ENCODE measurements at regions not wholly inside any gene's neighbourhood (a gene's known extent, or its start where the extent isn't known, plus 50 kb on each side); places are given as distances from the start of the nearest gene placed in this dataset.

DNA sequence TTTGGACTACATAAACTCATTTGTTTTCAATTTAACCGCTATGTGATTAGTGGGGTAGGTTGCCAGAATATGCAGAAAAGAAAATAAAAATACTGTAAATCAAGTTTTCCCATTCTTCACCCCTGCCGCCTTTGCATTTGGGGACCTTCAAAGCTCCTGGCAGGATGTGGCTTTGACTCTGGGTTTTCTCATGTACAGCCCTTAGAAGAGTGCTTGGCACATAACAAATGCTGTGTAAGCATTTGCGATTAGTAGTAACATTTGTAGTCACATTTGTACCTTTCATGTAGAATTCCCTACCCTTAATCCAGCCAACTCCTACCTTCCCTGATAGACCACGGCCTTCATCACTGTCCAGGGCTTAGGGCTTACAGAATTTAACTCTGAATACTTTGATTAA, 262.6 kb downstream of the MREG start:
- ChIA-PET CTCF (interaction anchor here (0.8 kb wide), 1 partner anchor 32 kb away, joined by 3 read pairs; no protein-coding TSS in a partner anchor), POLR2A (no interaction called here)
- H3K36me3 Mint-ChIP-seq (ENCODE audit: low read depth): no peaks in the 10 kb centered on the region

DNA sequence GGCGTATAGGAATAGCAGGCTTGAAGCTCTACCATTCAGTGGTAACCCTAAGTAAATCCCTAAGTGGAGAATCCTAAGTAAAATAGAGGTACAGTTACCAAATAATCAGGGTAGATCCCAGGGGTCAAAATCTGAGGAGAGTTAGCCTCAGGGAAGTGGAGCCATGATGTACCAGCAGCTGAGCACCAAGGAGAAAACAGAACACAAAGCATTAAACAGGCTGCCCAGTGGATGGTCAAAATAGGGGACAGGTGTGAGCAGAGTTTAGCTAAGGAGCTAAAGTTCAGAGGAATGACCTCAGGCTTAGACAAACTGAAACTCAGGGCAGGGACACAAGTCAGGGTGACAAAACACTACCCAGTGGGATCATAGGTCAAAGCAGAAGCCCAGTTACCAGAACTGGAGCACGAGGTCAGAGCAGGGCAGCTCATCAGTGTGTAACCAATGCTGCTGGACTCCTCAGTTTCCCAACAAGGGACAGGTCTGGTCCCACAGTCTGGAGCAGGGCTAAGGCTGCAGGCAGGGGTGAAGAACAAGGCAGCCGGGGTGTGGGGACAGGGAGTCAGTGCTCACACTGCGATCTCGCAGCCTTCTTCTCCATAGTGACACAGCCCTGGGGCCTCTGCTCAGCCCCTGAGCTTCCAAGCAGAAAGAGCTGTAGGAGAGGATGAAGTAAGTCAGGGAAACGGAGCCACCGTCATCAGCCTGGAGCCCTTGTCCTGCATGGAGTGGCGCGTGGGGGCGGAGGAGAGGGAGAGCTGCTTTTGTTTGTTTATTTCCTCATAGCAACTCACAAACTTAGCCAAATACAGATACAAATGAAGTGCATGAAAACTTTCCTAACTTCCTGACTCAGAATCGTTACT, 264.0 kb downstream of the MREG start:
- Mint-ChIP-seq H3K27me3 (peaks cover 3% of the 10 kb centered on the region), H3K4me3 (no peak overlapping the region), H3K36me3 (ENCODE audit: low read depth) (no peaks in the 10 kb centered on the region), H3K27ac (no peak overlapping the region), H3K4me1 (peaks cover 28% of the 10 kb centered on the region), H3K9me3 (no peaks in the 10 kb centered on the region)
- ChIA-PET CTCF (no interaction called here), POLR2A (no interaction called here)
- no peak for DNase-seq

More for the DNA sequence above, 262.6 kb downstream of the MREG start:
- Mint-ChIP-seq H3K27ac (no peak overlapping the region), H3K4me3 (no peak overlapping the region), H3K9me3 (no peaks in the 10 kb centered on the region), H3K27me3 (peaks cover 7% of the 10 kb centered on the region), H3K4me1 (peaks cover 28% of the 10 kb centered on the region)
- peak; percentile 52 for DNase-seq

DNA sequence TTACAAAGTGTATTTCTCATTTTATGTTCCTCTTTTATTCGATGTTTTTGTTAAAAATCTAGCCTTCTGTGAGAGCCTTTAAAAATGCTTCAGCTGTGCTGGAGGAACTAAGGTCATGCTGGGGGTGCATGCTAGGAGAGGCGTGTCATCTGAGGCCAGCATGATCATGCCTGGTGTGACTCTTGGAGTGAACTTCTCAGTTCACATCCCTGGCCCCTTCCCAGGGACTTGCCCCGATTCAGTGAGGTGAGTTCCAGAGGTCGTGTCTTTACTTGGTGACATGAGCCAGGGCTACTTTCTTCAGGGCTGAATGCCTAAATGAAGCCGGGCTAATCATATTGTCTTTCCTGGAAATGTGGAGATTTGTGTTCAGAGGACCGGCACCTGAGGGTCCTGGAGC, 264.9 kb downstream of the MREG start:
- H3K36me3 Mint-ChIP-seq (ENCODE audit: low read depth): no peaks in the 10 kb centered on the region
- peaks cover 28% of the 10 kb centered on the region for H3K4me1 Mint-ChIP-seq
- POLR2A ChIA-PET: no interaction called here

DNA sequence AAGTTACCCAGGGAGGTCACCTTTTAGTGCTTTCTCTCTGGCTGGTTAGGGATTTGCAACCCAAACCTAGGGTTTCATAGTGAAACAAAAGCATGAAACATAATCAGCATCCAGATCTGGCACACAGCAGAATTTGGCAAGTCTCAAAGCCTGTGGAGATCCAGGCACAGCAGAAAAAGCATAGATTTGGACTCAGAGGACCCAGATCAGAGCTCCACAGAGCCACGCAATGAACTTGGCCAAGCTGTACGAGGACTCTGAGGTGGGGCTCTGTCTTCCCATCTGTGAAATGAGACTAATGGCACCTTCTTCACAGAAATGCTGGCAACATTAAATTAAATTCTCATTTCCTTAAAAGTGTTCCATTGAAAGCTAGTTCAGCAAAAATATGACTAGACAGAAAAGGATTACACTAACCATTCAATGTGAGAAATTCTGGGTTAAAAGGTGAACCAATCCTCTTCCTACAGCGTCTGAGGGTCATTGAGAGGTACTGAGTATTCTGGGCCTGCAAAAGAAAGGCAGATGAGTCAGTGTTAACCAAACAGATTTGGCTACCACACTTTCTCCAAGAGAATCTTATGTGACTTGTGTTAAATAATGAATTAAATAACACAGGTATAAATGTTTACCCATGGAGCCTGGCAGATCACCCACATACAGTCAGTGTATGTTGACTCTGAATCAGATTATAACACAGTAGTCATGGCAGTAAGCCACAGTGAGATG, 266.3 kb downstream of the MREG start:
- no peak for DNase-seq
- H3K27ac Mint-ChIP-seq: no peak overlapping the region
- ChIA-PET POLR2A (interaction anchor here (0.6 kb wide), 1 partner anchor 21 kb away, joined by 3 read pairs; no protein-coding TSS in a partner anchor), CTCF (no interaction called here)
- peaks cover 28% of the 10 kb centered on the region for H3K4me1 Mint-ChIP-seq
- no peak overlapping the region for H3K4me3 Mint-ChIP-seq
- no peaks in the 10 kb centered on the region for H3K36me3 Mint-ChIP-seq (ENCODE audit: low read depth)
- peaks cover 3% of the 10 kb centered on the region for H3K27me3 Mint-ChIP-seq
- peaks cover 3% of the 10 kb centered on the region for H3K9me3 Mint-ChIP-seq

More for the DNA sequence above, 264.9 kb downstream of the MREG start:
- no peak for DNase-seq
- peaks cover 3% of the 10 kb centered on the region for H3K27me3 Mint-ChIP-seq
- CTCF ChIA-PET: no interaction called here
- no peak overlapping the region for H3K4me3 Mint-ChIP-seq
- H3K27ac Mint-ChIP-seq: no peak overlapping the region
- H3K9me3 Mint-ChIP-seq: no peaks in the 10 kb centered on the region

DNA sequence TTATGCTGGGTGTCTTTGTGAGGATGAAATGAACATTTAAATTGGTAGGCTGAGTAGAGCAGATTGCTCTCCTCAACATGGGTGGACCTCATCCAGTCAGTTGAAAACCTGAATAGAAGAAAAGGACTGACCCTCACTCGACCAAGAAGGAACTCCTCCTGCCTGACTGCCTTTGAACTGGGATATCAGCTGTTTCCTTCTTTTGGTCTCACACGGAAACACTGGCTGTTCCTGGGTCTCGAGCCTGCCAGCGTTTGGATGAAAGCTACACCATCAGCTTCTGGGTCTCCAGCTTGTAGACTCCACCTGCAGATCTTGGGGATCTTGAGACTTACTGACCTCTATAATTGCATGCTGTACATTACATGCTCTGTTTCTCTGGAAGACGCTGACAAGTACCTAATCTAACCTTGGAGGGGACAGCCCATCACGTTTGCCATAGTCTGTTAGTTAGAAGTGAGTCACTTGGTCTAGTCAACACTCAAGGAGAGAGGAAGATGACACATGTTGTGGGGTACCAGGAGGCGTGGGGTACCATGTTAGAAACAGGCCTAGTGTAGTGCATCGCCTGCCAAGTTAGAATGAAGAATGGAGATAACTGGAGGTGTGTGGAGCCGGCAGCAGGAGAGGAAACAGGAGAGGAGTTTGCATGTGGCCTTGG, 267.0 kb downstream of the MREG start:
- CTCF ChIA-PET: no interaction called here
- Mint-ChIP-seq H3K4me1 (peaks cover 22% of the 10 kb centered on the region), H3K27ac (no peak overlapping the region), H3K4me3 (no peak overlapping the region), H3K36me3 (ENCODE audit: low read depth) (no peaks in the 10 kb centered on the region), H3K27me3 (peaks cover 3% of the 10 kb centered on the region), H3K9me3 (peaks cover 3% of the 10 kb centered on the region)
- no peak for DNase-seq
- POLR2A ChIA-PET: no interaction called here

DNA sequence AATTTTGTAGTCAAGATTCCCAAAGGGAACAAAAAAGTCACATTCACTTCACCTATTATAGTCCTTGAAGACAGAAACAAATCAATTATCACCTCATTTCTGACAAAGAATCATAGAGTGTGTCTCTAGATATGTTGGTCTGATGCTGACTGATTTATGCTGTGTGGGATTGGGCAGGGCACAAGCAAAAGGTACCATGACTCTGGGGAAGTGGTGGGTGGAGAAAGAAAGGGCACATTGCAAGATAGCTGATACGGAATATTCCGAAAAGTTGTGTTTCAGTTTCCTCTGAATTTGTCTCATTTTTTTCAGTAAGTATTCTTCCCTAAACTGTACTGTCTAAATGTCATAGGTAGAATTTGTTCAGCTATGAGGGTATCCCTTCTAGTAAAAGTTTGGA, 268.0 kb downstream of the MREG start:
- Mint-ChIP-seq H3K27me3 (no peaks in the 10 kb centered on the region), H3K36me3 (ENCODE audit: low read depth) (no peaks in the 10 kb centered on the region), H3K27ac (no peak overlapping the region), H3K4me1 (peaks cover 12% of the 10 kb centered on the region), H3K9me3 (peaks cover 3% of the 10 kb centered on the region), H3K4me3 (no peak overlapping the region)
- CTCF ChIA-PET: no interaction called here
- DNase-seq: no peak
- POLR2A ChIA-PET: no interaction called here

DNA sequence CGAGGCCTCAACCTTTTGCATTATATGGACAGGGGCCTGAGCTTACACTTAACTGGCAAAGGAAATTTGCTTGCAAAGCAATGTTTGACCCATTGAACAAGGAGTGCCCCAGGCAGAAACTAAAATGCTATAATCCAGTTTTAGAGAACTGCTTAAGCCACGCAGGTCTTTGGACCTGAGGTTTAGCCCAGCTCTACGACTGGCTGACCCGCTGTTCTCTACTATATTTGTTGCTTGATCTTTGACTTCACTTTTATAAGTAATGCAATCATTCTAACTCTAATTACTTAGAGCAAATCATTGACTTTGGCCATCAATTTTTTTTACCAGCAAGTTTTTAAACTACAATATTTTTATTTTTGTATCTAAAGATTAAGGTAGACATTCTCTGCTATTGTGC, 268.8 kb downstream of the MREG start:
- Mint-ChIP-seq H3K27ac (no peak overlapping the region), H3K9me3 (peaks cover 3% of the 10 kb centered on the region), H3K27me3 (no peaks in the 10 kb centered on the region), H3K36me3 (ENCODE audit: low read depth) (no peaks in the 10 kb centered on the region), H3K4me3 (no peak overlapping the region), H3K4me1 (peaks cover 5% of the 10 kb centered on the region)
- ChIA-PET CTCF (no interaction called here), POLR2A (no interaction called here)
- no peak for DNase-seq

DNA sequence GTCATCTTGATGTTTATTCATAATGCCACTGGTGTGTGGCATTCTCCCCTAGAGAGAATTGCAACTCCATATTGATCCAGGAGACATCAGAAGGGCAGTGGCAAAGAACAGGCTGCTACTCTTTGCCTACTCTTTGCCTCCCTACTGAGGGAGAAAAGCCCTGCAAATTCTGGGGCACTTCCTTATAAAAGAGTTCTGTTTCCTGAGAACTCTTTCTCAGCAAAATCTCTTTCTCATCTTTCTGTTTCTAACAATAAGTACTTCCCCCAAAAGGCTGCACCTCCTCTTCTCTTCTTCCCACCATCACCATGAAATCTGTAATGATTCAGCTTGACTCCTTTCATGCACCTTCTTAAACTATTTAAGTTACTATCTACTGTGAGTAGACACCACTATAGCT, 270.3 kb downstream of the MREG start:
- Mint-ChIP-seq H3K4me1 (peaks cover 5% of the 10 kb centered on the region), H3K27ac (no peak overlapping the region), H3K4me3 (no peak overlapping the region), H3K9me3 (peaks cover 3% of the 10 kb centered on the region), H3K27me3 (no peaks in the 10 kb centered on the region), H3K36me3 (ENCODE audit: low read depth) (no peaks in the 10 kb centered on the region)
- ChIA-PET CTCF (interaction anchor here (0.6 to 1.1 kb wide), 2 partner anchors 16 to 444 kb away, joined by 3 read pairs; no protein-coding TSS in a partner anchor), POLR2A (no interaction called here)
- no peak for DNase-seq

DNA sequence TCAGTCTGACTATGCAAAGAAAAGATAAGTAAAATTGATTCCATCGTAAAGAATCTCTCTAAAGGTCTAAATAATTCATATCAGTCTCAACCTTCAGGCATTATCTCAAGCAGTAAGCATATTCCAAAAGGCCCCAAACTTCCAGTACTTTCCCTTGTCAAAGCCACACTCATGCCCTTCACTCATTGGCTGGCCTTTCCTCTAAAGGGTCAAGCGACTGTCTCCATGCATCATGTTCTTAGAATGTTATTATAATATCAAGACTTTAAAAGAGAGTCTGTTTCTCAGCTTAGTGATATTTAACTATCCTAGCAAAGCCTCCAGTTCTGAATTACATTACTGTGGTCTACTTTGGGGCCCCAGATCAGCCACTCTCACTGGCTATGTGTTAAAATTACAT, 271.3 kb downstream of the MREG start:
- no peaks in the 10 kb centered on the region for H3K36me3 Mint-ChIP-seq (ENCODE audit: low read depth)
- CTCF ChIA-PET: interaction anchor here (1.1 kb wide), 1 partner anchor 15 kb away, joined by 3 read pairs; no protein-coding TSS in a partner anchor
- DNase-seq: no peak
- peaks cover 5% of the 10 kb centered on the region for H3K4me1 Mint-ChIP-seq
- H3K4me3 Mint-ChIP-seq: no peak overlapping the region
- H3K27ac Mint-ChIP-seq: no peak overlapping the region
- POLR2A ChIA-PET: no interaction called here
- peaks cover 3% of the 10 kb centered on the region for H3K9me3 Mint-ChIP-seq
- no peaks in the 10 kb centered on the region for H3K27me3 Mint-ChIP-seq

DNA sequence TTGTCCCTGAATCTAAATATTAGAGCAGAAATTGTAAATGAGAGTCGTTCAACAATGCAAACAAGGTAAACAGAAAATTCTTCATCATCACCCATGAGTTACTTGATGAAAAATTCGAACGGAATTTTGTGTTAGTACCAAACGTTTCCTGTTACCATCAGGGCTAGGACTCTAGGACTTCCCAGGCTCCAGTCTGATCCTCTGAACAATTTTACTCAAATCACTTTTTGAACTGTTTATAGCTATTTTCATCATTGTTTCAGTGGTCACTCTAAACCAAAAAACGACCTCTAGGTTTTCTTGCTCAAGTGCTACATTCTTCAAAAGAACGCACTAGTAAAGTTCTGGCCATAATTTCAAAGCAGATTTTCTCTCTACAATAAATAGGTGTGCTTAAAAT, 273.3 kb downstream of the MREG start:
- Mint-ChIP-seq H3K4me1 (no peaks in the 10 kb centered on the region), H3K4me3 (no peak overlapping the region), H3K27me3 (no peaks in the 10 kb centered on the region), H3K9me3 (peaks cover 3% of the 10 kb centered on the region), H3K36me3 (ENCODE audit: low read depth) (no peaks in the 10 kb centered on the region), H3K27ac (no peak overlapping the region)
- ChIA-PET POLR2A (no interaction called here), CTCF (no interaction called here)
- no peak for DNase-seq

DNA sequence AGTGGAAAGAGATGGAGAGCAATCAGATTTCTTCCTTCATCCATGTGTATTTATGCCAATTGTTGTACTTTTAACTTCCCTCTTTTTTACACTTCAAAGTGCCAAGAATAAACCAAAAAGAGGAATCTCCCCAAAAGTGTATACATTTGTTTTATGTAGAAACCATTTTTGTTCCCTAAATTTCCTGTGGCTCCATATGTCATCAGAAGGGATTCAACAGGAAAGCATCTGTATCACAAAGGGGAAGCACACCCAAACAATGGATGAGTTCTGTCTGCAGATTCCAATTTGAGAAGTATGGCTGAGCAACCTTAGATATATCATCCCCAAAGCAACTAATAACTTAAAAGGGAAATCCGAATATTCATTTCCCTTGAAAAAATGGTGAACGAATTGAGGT, 275.0 kb downstream of the MREG start:
- POLR2A ChIA-PET: no interaction called here
- no peaks in the 10 kb centered on the region for H3K4me1 Mint-ChIP-seq
- H3K9me3 Mint-ChIP-seq: peaks cover 2% of the 10 kb centered on the region
- CTCF ChIA-PET: no interaction called here
- no peak for DNase-seq
- H3K27me3 Mint-ChIP-seq: no peaks in the 10 kb centered on the region
- H3K36me3 Mint-ChIP-seq (ENCODE audit: low read depth): no peaks in the 10 kb centered on the region
- H3K27ac Mint-ChIP-seq: no peak overlapping the region
- H3K4me3 Mint-ChIP-seq: no peak overlapping the region

DNA sequence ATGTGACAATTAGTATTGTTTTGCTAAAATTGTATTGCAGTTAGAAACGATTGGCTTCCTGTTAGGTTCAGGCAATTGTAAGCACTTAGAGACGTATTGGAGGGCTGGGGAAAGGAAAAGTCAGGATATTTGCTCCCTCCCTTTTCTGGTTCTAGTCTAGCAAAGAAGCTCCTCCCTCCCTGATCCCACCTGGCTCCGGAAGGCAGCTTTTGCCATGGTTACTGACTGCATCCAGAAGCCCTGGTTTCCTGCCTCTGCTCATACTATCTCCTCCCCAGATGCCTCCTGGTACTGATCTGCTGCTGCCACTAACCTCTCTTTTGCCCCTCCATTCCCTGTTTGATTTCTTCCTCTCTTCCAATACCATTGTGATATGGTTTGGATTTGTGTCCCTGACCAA, 275.9 kb downstream of the MREG start:
- Mint-ChIP-seq H3K27me3 (no peaks in the 10 kb centered on the region), H3K27ac (no peak overlapping the region), H3K4me3 (no peak overlapping the region), H3K4me1 (no peaks in the 10 kb centered on the region), H3K9me3 (no peaks in the 10 kb centered on the region), H3K36me3 (ENCODE audit: low read depth) (no peaks in the 10 kb centered on the region)
- DNase-seq: no peak
- POLR2A ChIA-PET: no interaction called here
- CTCF ChIA-PET: no interaction called here

DNA sequence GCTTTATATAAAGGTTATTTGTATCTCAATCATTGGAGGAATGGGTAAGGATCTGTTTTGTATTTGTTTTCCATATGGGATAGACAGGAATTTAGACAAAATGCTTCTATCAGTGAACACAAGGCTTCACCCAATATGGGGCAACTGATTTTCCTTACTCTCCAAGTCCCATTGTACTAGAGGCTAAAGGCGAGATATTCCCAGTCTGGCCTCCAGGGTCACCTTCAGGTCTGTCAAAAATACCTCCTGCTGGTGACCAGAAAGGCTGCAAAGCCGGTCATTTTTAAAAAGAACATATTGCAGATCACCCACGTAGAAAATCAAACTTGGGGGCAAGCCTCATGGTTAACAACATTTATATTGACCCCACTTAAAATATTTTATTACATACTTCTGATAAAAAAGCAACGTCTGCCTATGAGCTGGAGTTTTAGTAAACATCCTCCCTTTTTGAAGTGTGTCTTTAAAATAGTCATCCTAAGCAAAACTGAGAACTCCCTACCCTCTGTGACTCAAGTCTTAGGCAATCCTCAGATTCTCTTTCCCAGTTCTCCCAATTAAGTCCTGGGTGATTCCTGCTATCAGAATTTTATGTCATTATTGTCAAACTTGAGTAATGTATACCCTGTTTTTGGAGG, 276.6 kb downstream of the MREG start:
- H3K27me3 Mint-ChIP-seq: no peaks in the 10 kb centered on the region
- POLR2A ChIA-PET: no interaction called here
- no peak for DNase-seq
- H3K4me1 Mint-ChIP-seq: no peaks in the 10 kb centered on the region
- CTCF ChIA-PET: no interaction called here
- H3K9me3 Mint-ChIP-seq: no peaks in the 10 kb centered on the region
- H3K4me3 Mint-ChIP-seq: no peak overlapping the region
- H3K27ac Mint-ChIP-seq: no peak overlapping the region
- no peaks in the 10 kb centered on the region for H3K36me3 Mint-ChIP-seq (ENCODE audit: low read depth)

Measured in activated CD4-positive, alpha-beta T cell treated with anti-CD3 and anti-CD28 coated beads, Interleukin-2, amount 10 ng/mL, durations not matched to agents 7 days and 5 days (primary cell).